Stimulated activated CD4-positive, alpha-beta T cell treated with anti-CD3 and anti-CD28 coated beads, Interleukin-4, amount 100 ng/mL, for 24 hours (primary cell): ENCODE measurements at regions not wholly inside any gene's neighbourhood (a gene's known extent, or its start where the extent isn't known, plus 50 kb on each side); places are given as distances from the start of the nearest gene placed in this dataset.
"Not testable (repeated sequence)": the region's sequence is repeated elsewhere in the genome, so short reads cannot be mapped to it uniquely, and the experiment has no call there.

Experiments
- DNase-seq: peaks from one replicate; pipeline ENCODE4 v3.0.0-alpha.2; 2020

- DNase-seq = no peak
Observed at GRCh38 chr19:27894906-27895754, 1317.8 kb downstream of the UQCRFS1 start.

GRCh38 chr19:27892500-27892899, 1320.5 kb downstream of the UQCRFS1 start:
- no peak for DNase-seq

GRCh38 chr19:27891411-27891810, 1321.5 kb downstream of the UQCRFS1 start:
- no peak for DNase-seq

GRCh38 chr19:27890696-27891095, 1322.3 kb downstream of the UQCRFS1 start:
- DNase-seq = no peak

- DNase-seq = no peak
Observed at GRCh38 chr19:27890206-27890605, 1322.7 kb downstream of the UQCRFS1 start.

GRCh38 chr19:27889156-27889555, 1323.8 kb downstream of the UQCRFS1 start:
- no peak for DNase-seq

GRCh38 chr19:27887946-27888345, 1325.0 kb downstream of the UQCRFS1 start:
- no peak for DNase-seq

- DNase-seq = no peak
Observed at GRCh38 chr19:27885359-27885758, 1327.6 kb downstream of the UQCRFS1 start.

GRCh38 chr19:27884376-27884775, 1328.6 kb downstream of the UQCRFS1 start:
- no peak for DNase-seq

- no peak for DNase-seq
Observed at GRCh38 chr19:27881213-27881612, 1331.7 kb downstream of the UQCRFS1 start.

- DNase-seq = no peak
Observed at GRCh38 chr19:27876976-27877512, 1335.9 kb downstream of the UQCRFS1 start.

- DNase-seq = no peak
Observed at GRCh38 chr19:27876489-27876888, 1336.5 kb downstream of the UQCRFS1 start.

GRCh38 chr19:27872370-27872769, 1340.6 kb downstream of the UQCRFS1 start:
- DNase-seq = no peak

- no peak for DNase-seq
Observed at GRCh38 chr19:27870293-27870692, 1342.7 kb downstream of the UQCRFS1 start.

GRCh38 chr19:27868007-27868406, 1344.9 kb downstream of the UQCRFS1 start:
- DNase-seq = no peak

GRCh38 chr19:27865927-27866777, 1346.8 kb downstream of the UQCRFS1 start:
- no peak for DNase-seq

GRCh38 chr19:27861411-27861975, 1351.5 kb downstream of the UQCRFS1 start:
- DNase-seq = no peak

GRCh38 chr19:27860309-27860934, 1352.5 kb downstream of the UQCRFS1 start:
- no peak for DNase-seq

- DNase-seq = no peak
Observed at GRCh38 chr19:27859689-27860088, 1353.3 kb downstream of the UQCRFS1 start.

GRCh38 chr19:27858981-27859581, 1353.9 kb downstream of the UQCRFS1 start:
- no peak for DNase-seq

GRCh38 chr19:27852931-27853330, 1360.0 kb downstream of the UQCRFS1 start:
- DNase-seq = not testable (repeated sequence)

- DNase-seq = no peak
Observed at GRCh38 chr19:27851543-27852060, 1361.3 kb downstream of the UQCRFS1 start.
